IMR-90 (cell line): ENCODE measurements at regions not wholly inside any gene's neighbourhood (a gene's known extent, or its start where the extent isn't known, plus 50 kb on each side); places are given as distances from the start of the nearest gene placed in this dataset.

Experiments used
- ATAC-seq: fragments of 200-7000 bp; cut with Tn5 transposase; 2 replicates; pipeline ENCODE4 v1.9.1; 2020; ENCODE audit warnings: low read depth, mild to moderate bottlenecking, moderate library complexity
- BruUV-seq: library from RNA; stranded (reverse); fragments of 400-500 nt; replicated peaks from 2 replicates; lab custom pipeline; 2021; lab: Mats Ljungman, UMichigan
- CTCF ChIA-PET: fragments of 300-600 bp; formaldehyde crosslinking; extraction: SDS; loops from one replicate; lab custom pipeline; 2021; ENCODE audit warnings: antibody characterized with exemption; lab: Yijun Ruan, JAX
- POLR2A ChIA-PET: fragments of 300-600 bp; sonication (Branson Sonifier 250); formaldehyde crosslinking; loops from one replicate; lab custom pipeline; 2022; ENCODE audit warnings: antibody characterized with exemption; ENCODE audit not compliant: unreplicated experiment; lab: Charles Lee
- DNase-seq: peaks from one replicate; pipeline ENCODE4 v3.0.0; 2013
- H2AFZ ChIP-seq: replicated peaks from 2 replicates; pipeline ENCODE3; 2013; ENCODE audit warnings: low read length, mild to moderate bottlenecking; ENCODE audit not compliant: poor library complexity
- H2AK5ac ChIP-seq: 2 replicates; pipeline ENCODE4 v1.6.1; 2013; ENCODE audit warnings: low read depth, low read length, inconsistent platforms
- H2AK9ac ChIP-seq: replicated peaks from 2 replicates; pipeline ENCODE3; 2013; ENCODE audit warnings: mild to moderate bottlenecking, low read depth, low read length, moderate library complexity; ENCODE audit not compliant: poor library complexity
- H2BK120ac ChIP-seq: 2 replicates; pipeline ENCODE4 v1.6.1; 2013; ENCODE audit warnings: low read depth, low read length, inconsistent platforms
- H2BK15ac ChIP-seq: 3 replicates; pipeline ENCODE4 v1.6.1; 2013; ENCODE audit warnings: low read depth, low read length, inconsistent platforms
- H2BK20ac ChIP-seq: 2 replicates; pipeline ENCODE4 v1.6.1; 2013; ENCODE audit warnings: low read depth, mild to moderate bottlenecking, inconsistent platforms, low read length, moderate library complexity
- H2BK5ac ChIP-seq: 2 replicates; pipeline ENCODE4 v1.6.1; 2013; ENCODE audit warnings: mild to moderate bottlenecking, low read depth, low read length, inconsistent platforms; ENCODE audit not compliant: poor library complexity, severe bottlenecking
- H3K14ac ChIP-seq: replicated peaks from 2 replicates; pipeline ENCODE4 v1.6.1; 2013; ENCODE audit warnings: low read depth, low read length, inconsistent platforms
- H3K18ac ChIP-seq: 2 replicates; pipeline ENCODE4 v1.6.1; 2013; ENCODE audit warnings: low read depth, low read length, control low read depth
- H3K23ac ChIP-seq: 2 replicates; pipeline ENCODE4 v1.6.1; 2013; ENCODE audit warnings: low read depth, low read length, inconsistent platforms
- H3K27ac ChIP-seq: 2 replicates; pipeline ENCODE4 v1.5.1; 2013; ENCODE audit warnings: mild to moderate bottlenecking, control low read depth, low read length; ENCODE audit not compliant: insufficient read depth
- H3K27me3 ChIP-seq: 2 replicates; pipeline ENCODE4 v1.6.1; 2013; ENCODE audit warnings: low read length; ENCODE audit not compliant: control insufficient read depth, insufficient read depth
- H3K36me3 ChIP-seq: 2 replicates; pipeline ENCODE4 v1.6.1; 2013; ENCODE audit warnings: low read length, mixed read lengths; ENCODE audit not compliant: control insufficient read depth, insufficient read depth
- H3K4ac ChIP-seq: 2 replicates; pipeline ENCODE4 v1.6.1; 2013; ENCODE audit warnings: low read depth, low read length, inconsistent platforms
- H3K4me1 ChIP-seq: 2 replicates; pipeline ENCODE4 v1.6.1; 2013; ENCODE audit warnings: low read length, mixed read lengths; ENCODE audit not compliant: control insufficient read depth, insufficient read depth
- H3K4me2 ChIP-seq: 2 replicates; pipeline ENCODE4 v1.6.1; 2013; ENCODE audit warnings: low read depth, mild to moderate bottlenecking, control low read depth, low read length, moderate library complexity
- H3K4me3 ChIP-seq: 2 replicates; pipeline ENCODE4 v1.5.1; 2013; ENCODE audit warnings: low read depth, mild to moderate bottlenecking, control low read depth, low read length, moderate library complexity; ENCODE audit not compliant: insufficient read depth
- H3K56ac ChIP-seq: 2 replicates; pipeline ENCODE4 v1.6.1; 2013; ENCODE audit warnings: low read length, inconsistent platforms; ENCODE audit not compliant: insufficient read depth; ENCODE audit errors: extremely low read depth
- H3K79me1 ChIP-seq, 2 experiments: 2 replicates each; pipeline ENCODE4 v1.6.1; 2013; ENCODE audit warnings: low read length in 2 of 2, inconsistent platforms in 1 of 2, low read depth in 1 of 2
- H3K9ac ChIP-seq: 2 replicates; pipeline ENCODE4 v1.6.1; 2013; ENCODE audit warnings: low read depth, low read length, control low read depth
- H3K9me1 ChIP-seq: 2 replicates; pipeline ENCODE4 v1.6.1; 2013; ENCODE audit warnings: low read length, inconsistent platforms; ENCODE audit not compliant: insufficient read depth
- H3K9me3 ChIP-seq: 2 replicates; pipeline ENCODE4 v1.6.1; 2013; ENCODE audit warnings: low read length; ENCODE audit not compliant: control insufficient read depth, insufficient read depth
- H4K20me1 ChIP-seq: 2 replicates; pipeline ENCODE4 v1.6.1; 2013; ENCODE audit warnings: low read length, inconsistent platforms; ENCODE audit not compliant: insufficient read depth
- H4K5ac ChIP-seq: 2 replicates; pipeline ENCODE4 v1.6.1; 2013; ENCODE audit warnings: mild to moderate bottlenecking, low read depth, low read length, control low read depth
- H4K8ac ChIP-seq, 2 experiments: 2 replicates each; pipeline ENCODE4 v1.6.1; 2013; ENCODE audit warnings: low read depth in 2 of 2, low read length in 2 of 2, control low read depth in 1 of 2, inconsistent platforms in 1 of 2
- H4K91ac ChIP-seq: 2 replicates; pipeline ENCODE4 v1.6.1; 2013; ENCODE audit warnings: low read depth, low read length, inconsistent platforms; ENCODE audit not compliant: insufficient read depth
- BHLHE40 ChIP-seq: fragments of 150-350 bp; IDR thresholded peaks from 2 replicates; pipeline ENCODE4 v1.6.1; 2016; ENCODE audit warnings: mild to moderate bottlenecking, low read depth, low read length
- FOS ChIP-seq: fragments of 150-350 bp; IDR thresholded peaks from 2 replicates; pipeline ENCODE4 v1.6.1; 2016; ENCODE audit warnings: low read depth, low read length
- MXI1 ChIP-seq: IDR thresholded peaks from 2 replicates; pipeline ENCODE4 v1.6.1; 2012; ENCODE audit warnings: low read depth, mild to moderate bottlenecking, low read length, moderate library complexity, borderline replicate concordance
- RCOR1 ChIP-seq: IDR thresholded peaks from 2 replicates; pipeline ENCODE4 v1.6.1; 2012; ENCODE audit warnings: mild to moderate bottlenecking, low read length, improper control_type of control experiment; ENCODE audit not compliant: insufficient replicate concordance
- RFX5 ChIP-seq: IDR thresholded peaks from 2 replicates; pipeline ENCODE4 v1.8.0; 2012; ENCODE audit warnings: low read depth, mild to moderate bottlenecking, low read length, moderate library complexity
- WGBS, 2 experiments: methylation state at CpG; one replicate each; pipeline versions ENCODE4 v1.1.5 to v1.1.7; 2013; ENCODE audit warnings: missing lambda C conversion rate in 2 of 2; ENCODE audit not compliant: insufficient read length in 1 of 2; ENCODE audit errors: extremely low coverage in 2 of 2; 5-methylcytosine and 5-hydroxymethylcytosine counted together
- dilution Hi-C: fragments of 300-500 bp; cut with HindIII; formaldehyde crosslinking; loops from one replicate; pipeline ENCODE4 v1.14.3; 2018; ENCODE audit warnings: low sequenced_read_pairs; ENCODE audit not compliant: unreplicated experiment
- in situ Hi-C: fragments of 300-500 bp; cut with MboI; formaldehyde crosslinking; loops from 3 replicates; pipeline ENCODE4 v1.14.3; 2019; ENCODE audit warnings: low sequenced_read_pairs, inconsistent platforms, mixed read lengths
- intact Hi-C: fragments of 100-400 bp; cut with micrococcal nuclease; formaldehyde crosslinking; loops from 2 replicates; pipeline ENCODE4 v1.10.0; 2022
- TF ChIP-seq, protein P1 (sequence below): fragments of 150-350 bp; IDR thresholded peaks from 2 replicates; pipeline ENCODE4 v1.6.1; 2016; ENCODE audit warnings: low read depth, mild to moderate bottlenecking, low read length, moderate library complexity, borderline replicate concordance
- TF ChIP-seq, protein P2 (sequence below): fragments of 150-350 bp; IDR thresholded peaks from 2 replicates; pipeline ENCODE4 v1.6.1; 2017; ENCODE audit warnings: mild to moderate bottlenecking, antibody characterized with exemption, low read length, low read depth

DNA sequence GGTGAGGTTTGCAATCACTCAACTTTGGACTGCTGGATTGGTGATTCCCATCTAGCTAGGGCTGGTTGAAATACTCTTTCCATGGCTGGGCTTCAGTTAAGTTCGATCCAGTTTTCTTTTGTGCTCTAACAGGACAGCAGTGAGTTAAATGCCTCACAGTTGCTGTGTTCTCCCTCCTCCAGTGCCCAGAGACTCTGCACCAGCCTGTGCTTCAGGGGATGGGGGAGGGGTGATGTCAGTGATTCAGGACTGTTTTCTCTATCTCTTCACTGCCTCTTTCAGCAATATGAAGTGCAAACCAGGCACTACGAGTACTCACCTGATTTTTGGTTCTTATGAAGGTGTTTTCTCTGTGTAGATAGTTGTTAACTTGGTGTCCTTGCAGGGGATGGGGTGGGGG is 88.2 kb upstream of the FAM83B start:
- peak overlapping the region; percentile 43 for H2AFZ ChIP-seq
- ChIA-PET POLR2A (no interaction called here), CTCF (interaction anchor here (1.0 kb wide), 1 partner anchor 12 kb away, joined by 3 read pairs; no protein-coding TSS in a partner anchor)
- no peak overlapping the region for H3K4me3 ChIP-seq
- DNase-seq = no peak
- no peaks in the 10 kb centered on the region for H4K20me1 ChIP-seq
- H2BK120ac ChIP-seq = no peak overlapping the region
- H2BK15ac ChIP-seq = no peak overlapping the region
- H3K27me3 ChIP-seq = no peaks in the 10 kb centered on the region
- H3K4me1 ChIP-seq = 0 out of 2 replicates have a peak, but pooled peaks cover 1% of the 10 kb centered on the region
- H3K9me3 ChIP-seq = no peaks in the 10 kb centered on the region
- H3K4me2 ChIP-seq = no peak overlapping the region
- H3K36me3 ChIP-seq = no peaks in the 10 kb centered on the region
- no peak overlapping the region for H4K91ac ChIP-seq
- dilution Hi-C loops (no loop called here), intact Hi-C loops (no loop called here), in situ Hi-C loops (no loop called here)
- no peak overlapping the region for H2BK5ac ChIP-seq
- H3K14ac ChIP-seq = no peak overlapping the region
- H3K9ac ChIP-seq = no peak overlapping the region
- no TSS peak for BruUV-seq
- no peaks in the 10 kb centered on the region for H3K79me1 ChIP-seq
- H2AK5ac ChIP-seq = no peak overlapping the region
- no peak overlapping the region for H4K5ac ChIP-seq
- WGBS, 2 experiments = no CpG with 5 or more reads among the region's 2 CpGs
- no peak; the same call in 1 of the 2 replicates for ATAC-seq
- H2AK9ac ChIP-seq = no peak overlapping the region
- H3K56ac ChIP-seq = no peak overlapping the region
- no peak overlapping the region for H2BK20ac ChIP-seq
- H3K9me1 ChIP-seq = peaks cover 8% of the 10 kb centered on the region
- TF ChIP-seq MXI1 = no peak
- no peak for TF ChIP-seq BHLHE40
- TF ChIP-seq, protein P1, sequence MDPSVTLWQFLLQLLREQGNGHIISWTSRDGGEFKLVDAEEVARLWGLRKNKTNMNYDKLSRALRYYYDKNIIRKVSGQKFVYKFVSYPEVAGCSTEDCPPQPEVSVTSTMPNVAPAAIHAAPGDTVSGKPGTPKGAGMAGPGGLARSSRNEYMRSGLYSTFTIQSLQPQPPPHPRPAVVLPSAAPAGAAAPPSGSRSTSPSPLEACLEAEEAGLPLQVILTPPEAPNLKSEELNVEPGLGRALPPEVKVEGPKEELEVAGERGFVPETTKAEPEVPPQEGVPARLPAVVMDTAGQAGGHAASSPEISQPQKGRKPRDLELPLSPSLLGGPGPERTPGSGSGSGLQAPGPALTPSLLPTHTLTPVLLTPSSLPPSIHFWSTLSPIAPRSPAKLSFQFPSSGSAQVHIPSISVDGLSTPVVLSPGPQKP = no peak
- TF ChIP-seq FOS = no peak
- no peak for TF ChIP-seq RFX5
- TF ChIP-seq, protein P2, sequence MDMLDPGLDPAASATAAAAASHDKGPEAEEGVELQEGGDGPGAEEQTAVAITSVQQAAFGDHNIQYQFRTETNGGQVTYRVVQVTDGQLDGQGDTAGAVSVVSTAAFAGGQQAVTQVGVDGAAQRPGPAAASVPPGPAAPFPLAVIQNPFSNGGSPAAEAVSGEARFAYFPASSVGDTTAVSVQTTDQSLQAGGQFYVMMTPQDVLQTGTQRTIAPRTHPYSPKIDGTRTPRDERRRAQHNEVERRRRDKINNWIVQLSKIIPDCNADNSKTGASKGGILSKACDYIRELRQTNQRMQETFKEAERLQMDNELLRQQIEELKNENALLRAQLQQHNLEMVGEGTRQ = no peak
- TF ChIP-seq RCOR1 = no peak
- no peak overlapping the region for H3K23ac ChIP-seq
- H3K18ac ChIP-seq = no peak overlapping the region
- no peak overlapping the region for H3K27ac ChIP-seq
- no peak overlapping the region for H3K4ac ChIP-seq
- H4K8ac ChIP-seq = no peak overlapping the region
